GM12878 (cell line): ENCODE measurements at regions not wholly inside any gene's neighbourhood (a gene's known extent, or its start where the extent isn't known, plus 50 kb on each side); places are given as distances from the start of the nearest gene placed in this dataset.

Experiments
- ATAC-seq: fragments of 200-7000 bp; cut with Tn5 transposase; 3 replicates; pipeline ENCODE4 v1.9.1; 2020; ENCODE audit warnings: mild to moderate bottlenecking, moderate library complexity
- BruUV-seq: library from RNA; stranded (reverse); fragments of 400-500 nt; replicated peaks from 2 replicates; lab custom pipeline; 2021; lab: Mats Ljungman, UMichigan
- CTCF ChIA-PET: fragments of 300-600 bp; sonication (Branson Sonifier 250); formaldehyde crosslinking; extraction: SDS; loops from one replicate; lab custom pipeline; 2021; ENCODE audit warnings: inconsistent platforms; lab: Yijun Ruan, JAX
- POLR2A ChIA-PET: fragments of 350-600 bp; formaldehyde crosslinking; extraction: SDS; loops from one replicate; lab custom pipeline; 2021; ENCODE audit warnings: inconsistent platforms; lab: Charles Lee
- RAD21 ChIA-PET: fragments of 300-600 bp; sonication (Branson Sonifier 250); formaldehyde crosslinking; loops from one replicate; lab custom pipeline; 2023; ENCODE audit warnings: antibody characterized with exemption; ENCODE audit not compliant: unreplicated experiment; lab: Charles Lee
- SMC1A ChIA-PET: fragments of 300-600 bp; sonication (Branson Sonifier 250); formaldehyde crosslinking; loops from one replicate; lab custom pipeline; 2023; ENCODE audit not compliant: unreplicated experiment, uncharacterized antibody; lab: Charles Lee
- DNase-seq: peaks from one replicate; pipeline ENCODE4 v3.0.0-alpha.2; 2011; ENCODE audit warnings: low read depth, low spot score
- FAIRE-seq: peaks from 3 replicates; lab custom pipeline; 2011; peaks lifted over from hg19 to GRCh38; lab: Jason Lieb, UNC
- H2AFZ ChIP-seq: 2 replicates; pipeline ENCODE4 v1.6.0; 2011; ENCODE audit warnings: low read depth, low read length, control low read depth; ENCODE audit not compliant: control insufficient read depth
- H3K27ac ChIP-seq: 2 replicates; pipeline ENCODE4 v1.5.1; 2011; ENCODE audit warnings: control low read depth; ENCODE audit not compliant: control insufficient read depth, insufficient read depth
- H3K27me3 ChIP-seq, 2 experiments: replicated peaks in 1 of 2; 2 replicates each; pipeline versions ENCODE4 v1.6.0 to v1.6.1; 2011; ENCODE audit warnings: low read length in 1 of 2; ENCODE audit not compliant: control insufficient read depth in 2 of 2, insufficient read depth in 2 of 2
- H3K36me3 ChIP-seq, 2 experiments: 2 replicates each; pipeline ENCODE4 v1.5.1; 2011; ENCODE audit warnings: low read length in 1 of 2; ENCODE audit not compliant: control insufficient read depth in 2 of 2, insufficient read depth in 2 of 2
- H3K4me1 ChIP-seq: 2 replicates; pipeline ENCODE4 v1.6.1; 2011; ENCODE audit warnings: mild to moderate bottlenecking, low read length, moderate library complexity, mixed read lengths; ENCODE audit not compliant: control insufficient read depth, insufficient read depth
- H3K4me2 ChIP-seq: 2 replicates; pipeline ENCODE4 v1.6.0; 2011; ENCODE audit warnings: control low read depth; ENCODE audit not compliant: control insufficient read depth, insufficient read depth
- H3K4me3 ChIP-seq: fragments of 200-600 bp; sonication (generic); 2 replicates; pipeline ENCODE4 v1.5.1; 2016
- H3K79me2 ChIP-seq: 2 replicates; pipeline ENCODE4 v1.6.0; 2011; ENCODE audit warnings: low read length; ENCODE audit not compliant: control insufficient read depth, insufficient read depth
- H3K9ac ChIP-seq: 2 replicates; pipeline ENCODE4 v1.8.0; 2011; ENCODE audit warnings: low read length, control low read depth, mixed read lengths; ENCODE audit not compliant: control insufficient read depth, insufficient read depth
- H3K9me3 ChIP-seq: replicated peaks from 3 replicates; pipeline ENCODE4 v1.5.1; 2011; ENCODE audit warnings: mild to moderate bottlenecking, low read length; ENCODE audit not compliant: control insufficient read depth, insufficient read depth
- H4K20me1 ChIP-seq: 2 replicates; pipeline ENCODE4 v1.6.0; 2011; ENCODE audit not compliant: control insufficient read depth, insufficient read depth
- HCFC1 ChIP-seq: fragments of 150-350 bp; IDR thresholded peaks from 2 replicates; pipeline ENCODE4 v1.6.1; 2014; ENCODE audit warnings: low read length
- MEF2A ChIP-seq: IDR thresholded peaks from 2 replicates; pipeline ENCODE4 v1.6.1; 2011; ENCODE audit warnings: low read depth, mild to moderate bottlenecking, low read length, moderate library complexity; ENCODE audit not compliant: insufficient read depth
- NFYB ChIP-seq: IDR thresholded peaks from 2 replicates; pipeline ENCODE4 v1.6.1; 2011; ENCODE audit warnings: low read depth, mild to moderate bottlenecking, low read length, improper control_type of control experiment, moderate library complexity; ENCODE audit not compliant: insufficient read depth
- RUNX3 ChIP-seq: IDR thresholded peaks from 2 replicates; pipeline ENCODE4 v1.6.1; 2012; ENCODE audit warnings: low read length, inconsistent platforms
- SREBF2 ChIP-seq: IDR thresholded peaks from 2 replicates; pipeline ENCODE4 v1.6.1; 2012; ENCODE audit warnings: mild to moderate bottlenecking, low read length
- WGBS: methylation state at CpG from one replicate; pipeline ENCODE4 v1.1.6; 2016; ENCODE audit warnings: low lambda C conversion rate; ENCODE audit not compliant: insufficient replicate concordance, insufficient coverage; ENCODE audit errors: missing lambda C conversion rate; 5-methylcytosine and 5-hydroxymethylcytosine counted together
- in situ Hi-C: fragments of 300-500 bp; cut with MboI; formaldehyde crosslinking; loops from 9 replicates; pipeline ENCODE4 v1.14.3; 2018; ENCODE audit warnings: mixed read lengths
- intact Hi-C: fragments of 100-400 bp; cut with micrococcal nuclease; formaldehyde crosslinking; loops from one replicate; pipeline ENCODE4 v1.14.2; 2022; ENCODE audit not compliant: unreplicated experiment
- TF ChIP-seq, protein P1 (sequence below): IDR thresholded peaks from 2 replicates; pipeline ENCODE4 v1.6.1; 2012; ENCODE audit warnings: low read length, inconsistent platforms
- TF ChIP-seq, protein P2 (sequence below): fragments of 450-650 bp; IDR thresholded peaks from 2 replicates; pipeline ENCODE4 v1.6.1; 2017; ENCODE audit warnings: mild to moderate bottlenecking, low read depth, inconsistent platforms; ENCODE audit not compliant: poor library complexity, severe bottlenecking
- TF ChIP-seq, protein P3 (sequence below): fragments of 450-650 bp; IDR thresholded peaks from 2 replicates; pipeline ENCODE4 v1.6.1; 2018; ENCODE audit warnings: borderline replicate concordance, mild to moderate bottlenecking; ENCODE audit not compliant: partially characterized antibody
- TF ChIP-seq, protein P4 (sequence below): IDR thresholded peaks from 2 replicates; pipeline ENCODE4 v1.6.1; 2012; ENCODE audit warnings: improper control_type of control experiment, low read depth, low read length; ENCODE audit not compliant: insufficient replicate concordance

DNA sequence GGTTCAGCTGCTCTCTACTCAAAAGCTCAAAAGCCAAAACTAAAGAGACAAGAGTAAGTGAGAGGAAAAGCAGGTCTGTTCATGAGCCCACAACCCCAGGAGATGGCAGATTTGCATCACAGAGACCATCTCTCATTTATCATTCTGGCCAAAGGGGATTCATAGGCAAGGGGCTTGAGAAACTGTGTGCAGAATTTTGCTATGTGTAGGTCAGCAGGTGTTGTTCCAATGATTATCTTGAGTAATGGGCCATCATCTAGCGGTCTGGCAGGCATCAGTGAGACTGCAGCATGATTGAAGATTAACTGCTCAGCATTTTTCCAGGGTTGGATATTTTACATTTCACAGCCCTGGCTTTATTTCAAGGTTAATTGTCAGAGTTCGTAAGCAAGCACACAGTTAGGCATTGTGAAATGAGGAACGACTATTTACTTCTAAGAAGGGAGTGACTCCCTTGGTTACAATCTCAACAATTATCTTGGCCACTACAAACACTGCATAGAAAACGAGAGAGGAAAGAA is 1204.6 kb upstream of the TMPRSS15 start:
- no peaks in the 10 kb centered on the region for H3K4me1 ChIP-seq
- no peaks in the 10 kb centered on the region for H3K27me3 ChIP-seq
- RAD21 ChIA-PET = interaction anchor here (0.7 to 1.9 kb wide), 3 partner anchors 105 to 657 kb away, joined by 3 to 5 read pairs (median 3); no protein-coding TSS in a partner anchor
- H3K36me3 ChIP-seq = no peaks in the 10 kb centered on the region
- FAIRE-seq (no peak), ATAC-seq (no peak; the same call in 2 of the 3 replicates), DNase-seq (no peak)
- H3K4me2 ChIP-seq = no peak overlapping the region
- CTCF ChIA-PET = interaction anchor here (0.6 kb wide), 2 partner anchors 1038 to 1363 kb away, joined by 3 to 4 read pairs; no protein-coding TSS in a partner anchor
- intact Hi-C loops (no loop called here), in situ Hi-C loops (no loop called here)
- no peaks in the 10 kb centered on the region for H3K9me3 ChIP-seq
- WGBS = 0% methylated on average over 4 of the region's 4 CpGs
- BruUV-seq = no TSS peak
- TF ChIP-seq RUNX3 (no peak), MEF2A (no peak), NFYB (no peak), HCFC1 (no peak), SREBF2 (no peak)
- TF ChIP-seq, protein P1, sequence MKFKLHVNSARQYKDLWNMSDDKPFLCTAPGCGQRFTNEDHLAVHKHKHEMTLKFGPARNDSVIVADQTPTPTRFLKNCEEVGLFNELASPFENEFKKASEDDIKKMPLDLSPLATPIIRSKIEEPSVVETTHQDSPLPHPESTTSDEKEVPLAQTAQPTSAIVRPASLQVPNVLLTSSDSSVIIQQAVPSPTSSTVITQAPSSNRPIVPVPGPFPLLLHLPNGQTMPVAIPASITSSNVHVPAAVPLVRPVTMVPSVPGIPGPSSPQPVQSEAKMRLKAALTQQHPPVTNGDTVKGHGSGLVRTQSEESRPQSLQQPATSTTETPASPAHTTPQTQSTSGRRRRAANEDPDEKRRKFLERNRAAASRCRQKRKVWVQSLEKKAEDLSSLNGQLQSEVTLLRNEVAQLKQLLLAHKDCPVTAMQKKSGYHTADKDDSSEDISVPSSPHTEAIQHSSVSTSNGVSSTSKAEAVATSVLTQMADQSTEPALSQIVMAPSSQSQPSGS = no peak
- TF ChIP-seq, protein P2, sequence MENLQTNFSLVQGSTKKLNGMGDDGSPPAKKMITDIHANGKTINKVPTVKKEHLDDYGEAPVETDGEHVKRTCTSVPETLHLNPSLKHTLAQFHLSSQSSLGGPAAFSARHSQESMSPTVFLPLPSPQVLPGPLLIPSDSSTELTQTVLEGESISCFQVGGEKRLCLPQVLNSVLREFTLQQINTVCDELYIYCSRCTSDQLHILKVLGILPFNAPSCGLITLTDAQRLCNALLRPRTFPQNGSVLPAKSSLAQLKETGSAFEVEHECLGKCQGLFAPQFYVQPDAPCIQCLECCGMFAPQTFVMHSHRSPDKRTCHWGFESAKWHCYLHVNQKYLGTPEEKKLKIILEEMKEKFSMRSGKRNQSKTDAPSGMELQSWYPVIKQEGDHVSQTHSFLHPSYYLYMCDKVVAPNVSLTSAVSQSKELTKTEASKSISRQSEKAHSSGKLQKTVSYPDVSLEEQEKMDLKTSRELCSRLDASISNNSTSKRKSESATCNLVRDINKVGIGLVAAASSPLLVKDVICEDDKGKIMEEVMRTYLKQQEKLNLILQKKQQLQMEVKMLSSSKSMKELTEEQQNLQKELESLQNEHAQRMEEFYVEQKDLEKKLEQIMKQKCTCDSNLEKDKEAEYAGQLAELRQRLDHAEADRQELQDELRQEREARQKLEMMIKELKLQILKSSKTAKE = no peak
- TF ChIP-seq, protein P3, sequence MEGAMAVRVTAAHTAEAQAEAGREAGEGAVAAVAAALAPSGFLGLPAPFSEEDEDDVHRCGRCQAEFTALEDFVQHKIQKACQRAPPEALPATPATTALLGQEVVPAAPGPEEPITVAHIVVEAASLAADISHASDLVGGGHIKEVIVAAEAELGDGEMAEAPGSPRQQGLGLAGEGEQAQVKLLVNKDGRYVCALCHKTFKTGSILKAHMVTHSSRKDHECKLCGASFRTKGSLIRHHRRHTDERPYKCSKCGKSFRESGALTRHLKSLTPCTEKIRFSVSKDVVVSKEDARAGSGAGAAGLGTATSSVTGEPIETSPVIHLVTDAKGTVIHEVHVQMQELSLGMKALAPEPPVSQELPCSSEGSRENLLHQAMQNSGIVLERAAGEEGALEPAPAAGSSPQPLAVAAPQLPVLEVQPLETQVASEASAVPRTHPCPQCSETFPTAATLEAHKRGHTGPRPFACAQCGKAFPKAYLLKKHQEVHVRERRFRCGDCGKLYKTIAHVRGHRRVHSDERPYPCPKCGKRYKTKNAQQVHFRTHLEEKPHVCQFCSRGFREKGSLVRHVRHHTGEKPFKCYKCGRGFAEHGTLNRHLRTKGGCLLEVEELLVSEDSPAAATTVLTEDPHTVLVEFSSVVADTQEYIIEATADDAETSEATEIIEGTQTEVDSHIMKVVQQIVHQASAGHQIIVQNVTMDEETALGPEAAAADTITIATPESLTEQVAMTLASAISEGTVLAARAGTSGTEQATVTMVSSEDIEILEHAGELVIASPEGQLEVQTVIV = no peak
- TF ChIP-seq, protein P4, sequence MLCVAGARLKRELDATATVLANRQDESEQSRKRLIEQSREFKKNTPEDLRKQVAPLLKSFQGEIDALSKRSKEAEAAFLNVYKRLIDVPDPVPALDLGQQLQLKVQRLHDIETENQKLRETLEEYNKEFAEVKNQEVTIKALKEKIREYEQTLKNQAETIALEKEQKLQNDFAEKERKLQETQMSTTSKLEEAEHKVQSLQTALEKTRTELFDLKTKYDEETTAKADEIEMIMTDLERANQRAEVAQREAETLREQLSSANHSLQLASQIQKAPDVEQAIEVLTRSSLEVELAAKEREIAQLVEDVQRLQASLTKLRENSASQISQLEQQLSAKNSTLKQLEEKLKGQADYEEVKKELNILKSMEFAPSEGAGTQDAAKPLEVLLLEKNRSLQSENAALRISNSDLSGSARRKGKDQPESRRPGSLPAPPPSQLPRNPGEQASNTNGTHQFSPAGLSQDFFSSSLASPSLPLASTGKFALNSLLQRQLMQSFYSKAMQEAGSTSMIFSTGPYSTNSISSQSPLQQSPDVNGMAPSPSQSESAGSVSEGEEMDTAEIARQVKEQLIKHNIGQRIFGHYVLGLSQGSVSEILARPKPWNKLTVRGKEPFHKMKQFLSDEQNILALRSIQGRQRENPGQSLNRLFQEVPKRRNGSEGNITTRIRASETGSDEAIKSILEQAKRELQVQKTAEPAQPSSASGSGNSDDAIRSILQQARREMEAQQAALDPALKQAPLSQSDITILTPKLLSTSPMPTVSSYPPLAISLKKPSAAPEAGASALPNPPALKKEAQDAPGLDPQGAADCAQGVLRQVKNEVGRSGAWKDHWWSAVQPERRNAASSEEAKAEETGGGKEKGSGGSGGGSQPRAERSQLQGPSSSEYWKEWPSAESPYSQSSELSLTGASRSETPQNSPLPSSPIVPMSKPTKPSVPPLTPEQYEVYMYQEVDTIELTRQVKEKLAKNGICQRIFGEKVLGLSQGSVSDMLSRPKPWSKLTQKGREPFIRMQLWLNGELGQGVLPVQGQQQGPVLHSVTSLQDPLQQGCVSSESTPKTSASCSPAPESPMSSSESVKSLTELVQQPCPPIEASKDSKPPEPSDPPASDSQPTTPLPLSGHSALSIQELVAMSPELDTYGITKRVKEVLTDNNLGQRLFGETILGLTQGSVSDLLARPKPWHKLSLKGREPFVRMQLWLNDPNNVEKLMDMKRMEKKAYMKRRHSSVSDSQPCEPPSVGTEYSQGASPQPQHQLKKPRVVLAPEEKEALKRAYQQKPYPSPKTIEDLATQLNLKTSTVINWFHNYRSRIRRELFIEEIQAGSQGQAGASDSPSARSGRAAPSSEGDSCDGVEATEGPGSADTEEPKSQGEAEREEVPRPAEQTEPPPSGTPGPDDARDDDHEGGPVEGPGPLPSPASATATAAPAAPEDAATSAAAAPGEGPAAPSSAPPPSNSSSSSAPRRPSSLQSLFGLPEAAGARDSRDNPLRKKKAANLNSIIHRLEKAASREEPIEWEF = no peak
- H3K4me3 ChIP-seq = no peak overlapping the region
- H4K20me1 ChIP-seq = no peaks in the 10 kb centered on the region
- SMC1A ChIA-PET = interaction anchor here (1.7 kb wide), 1 partner anchor 36 kb away, joined by 4 read pairs; no protein-coding TSS in a partner anchor
- H3K27ac ChIP-seq = no peak overlapping the region
- POLR2A ChIA-PET = no interaction called here
- H3K79me2 ChIP-seq = no peaks in the 10 kb centered on the region
- no peak overlapping the region for H3K9ac ChIP-seq
- no peak overlapping the region for H2AFZ ChIP-seq
